IMR-90 (cell line): ENCODE measurements at regions not wholly inside any gene's neighbourhood (a gene's known extent, or its start where the extent isn't known, plus 50 kb on each side); places are given as distances from the start of the nearest gene placed in this dataset.

Experiments
- ATAC-seq: fragments of 200-7000 bp; cut with Tn5 transposase; 2 replicates; pipeline ENCODE4 v1.9.1; 2020; ENCODE audit warnings: low read depth, mild to moderate bottlenecking, moderate library complexity
- BruUV-seq: library from RNA; stranded (reverse); fragments of 400-500 nt; replicated peaks from 2 replicates; lab custom pipeline; 2021; lab: Mats Ljungman, UMichigan
- CTCF ChIA-PET: fragments of 300-600 bp; formaldehyde crosslinking; extraction: SDS; loops from one replicate; lab custom pipeline; 2021; ENCODE audit warnings: antibody characterized with exemption; lab: Yijun Ruan, JAX
- POLR2A ChIA-PET: fragments of 300-600 bp; sonication (Branson Sonifier 250); formaldehyde crosslinking; loops from one replicate; lab custom pipeline; 2022; ENCODE audit warnings: antibody characterized with exemption; ENCODE audit not compliant: unreplicated experiment; lab: Charles Lee
- DNase-seq: peaks from one replicate; pipeline ENCODE4 v3.0.0; 2013
- H2AFZ ChIP-seq: replicated peaks from 2 replicates; pipeline ENCODE3; 2013; ENCODE audit warnings: low read length, mild to moderate bottlenecking; ENCODE audit not compliant: poor library complexity
- H2AK5ac ChIP-seq: 2 replicates; pipeline ENCODE4 v1.6.1; 2013; ENCODE audit warnings: low read depth, low read length, inconsistent platforms
- H2AK9ac ChIP-seq: replicated peaks from 2 replicates; pipeline ENCODE3; 2013; ENCODE audit warnings: mild to moderate bottlenecking, low read depth, low read length, moderate library complexity; ENCODE audit not compliant: poor library complexity
- H2BK120ac ChIP-seq: 2 replicates; pipeline ENCODE4 v1.6.1; 2013; ENCODE audit warnings: low read depth, low read length, inconsistent platforms
- H2BK15ac ChIP-seq: 3 replicates; pipeline ENCODE4 v1.6.1; 2013; ENCODE audit warnings: low read depth, low read length, inconsistent platforms
- H2BK20ac ChIP-seq: 2 replicates; pipeline ENCODE4 v1.6.1; 2013; ENCODE audit warnings: low read depth, mild to moderate bottlenecking, inconsistent platforms, low read length, moderate library complexity
- H2BK5ac ChIP-seq: 2 replicates; pipeline ENCODE4 v1.6.1; 2013; ENCODE audit warnings: mild to moderate bottlenecking, low read depth, low read length, inconsistent platforms; ENCODE audit not compliant: poor library complexity, severe bottlenecking
- H3K14ac ChIP-seq: replicated peaks from 2 replicates; pipeline ENCODE4 v1.6.1; 2013; ENCODE audit warnings: low read depth, low read length, inconsistent platforms
- H3K18ac ChIP-seq: 2 replicates; pipeline ENCODE4 v1.6.1; 2013; ENCODE audit warnings: low read depth, low read length, control low read depth
- H3K23ac ChIP-seq: 2 replicates; pipeline ENCODE4 v1.6.1; 2013; ENCODE audit warnings: low read depth, low read length, inconsistent platforms
- H3K27ac ChIP-seq: 2 replicates; pipeline ENCODE4 v1.5.1; 2013; ENCODE audit warnings: mild to moderate bottlenecking, control low read depth, low read length; ENCODE audit not compliant: insufficient read depth
- H3K27me3 ChIP-seq: 2 replicates; pipeline ENCODE4 v1.6.1; 2013; ENCODE audit warnings: low read length; ENCODE audit not compliant: control insufficient read depth, insufficient read depth
- H3K36me3 ChIP-seq: 2 replicates; pipeline ENCODE4 v1.6.1; 2013; ENCODE audit warnings: low read length, mixed read lengths; ENCODE audit not compliant: control insufficient read depth, insufficient read depth
- H3K4ac ChIP-seq: 2 replicates; pipeline ENCODE4 v1.6.1; 2013; ENCODE audit warnings: low read depth, low read length, inconsistent platforms
- H3K4me1 ChIP-seq: 2 replicates; pipeline ENCODE4 v1.6.1; 2013; ENCODE audit warnings: low read length, mixed read lengths; ENCODE audit not compliant: control insufficient read depth, insufficient read depth
- H3K4me2 ChIP-seq: 2 replicates; pipeline ENCODE4 v1.6.1; 2013; ENCODE audit warnings: low read depth, mild to moderate bottlenecking, control low read depth, low read length, moderate library complexity
- H3K4me3 ChIP-seq: 2 replicates; pipeline ENCODE4 v1.5.1; 2013; ENCODE audit warnings: low read depth, mild to moderate bottlenecking, control low read depth, low read length, moderate library complexity; ENCODE audit not compliant: insufficient read depth
- H3K56ac ChIP-seq: 2 replicates; pipeline ENCODE4 v1.6.1; 2013; ENCODE audit warnings: low read length, inconsistent platforms; ENCODE audit not compliant: insufficient read depth; ENCODE audit errors: extremely low read depth
- H3K79me1 ChIP-seq, 2 experiments: 2 replicates each; pipeline ENCODE4 v1.6.1; 2013; ENCODE audit warnings: low read length in 2 of 2, inconsistent platforms in 1 of 2, low read depth in 1 of 2
- H3K9ac ChIP-seq: 2 replicates; pipeline ENCODE4 v1.6.1; 2013; ENCODE audit warnings: low read depth, low read length, control low read depth
- H3K9me1 ChIP-seq: 2 replicates; pipeline ENCODE4 v1.6.1; 2013; ENCODE audit warnings: low read length, inconsistent platforms; ENCODE audit not compliant: insufficient read depth
- H3K9me3 ChIP-seq: 2 replicates; pipeline ENCODE4 v1.6.1; 2013; ENCODE audit warnings: low read length; ENCODE audit not compliant: control insufficient read depth, insufficient read depth
- H4K20me1 ChIP-seq: 2 replicates; pipeline ENCODE4 v1.6.1; 2013; ENCODE audit warnings: low read length, inconsistent platforms; ENCODE audit not compliant: insufficient read depth
- H4K5ac ChIP-seq: 2 replicates; pipeline ENCODE4 v1.6.1; 2013; ENCODE audit warnings: mild to moderate bottlenecking, low read depth, low read length, control low read depth
- H4K8ac ChIP-seq, 2 experiments: 2 replicates each; pipeline ENCODE4 v1.6.1; 2013; ENCODE audit warnings: low read depth in 2 of 2, low read length in 2 of 2, control low read depth in 1 of 2, inconsistent platforms in 1 of 2
- H4K91ac ChIP-seq: 2 replicates; pipeline ENCODE4 v1.6.1; 2013; ENCODE audit warnings: low read depth, low read length, inconsistent platforms; ENCODE audit not compliant: insufficient read depth
- CEBPB ChIP-seq: IDR thresholded peaks from 2 replicates; pipeline ENCODE4 v1.6.1; 2012; ENCODE audit warnings: low read depth, low read length, improper control_type of control experiment
- CHD1 ChIP-seq: IDR thresholded peaks from 2 replicates; pipeline ENCODE4 v1.6.1; 2012; ENCODE audit warnings: low read depth, low read length, improper control_type of control experiment
- FOS ChIP-seq: fragments of 150-350 bp; IDR thresholded peaks from 2 replicates; pipeline ENCODE4 v1.6.1; 2016; ENCODE audit warnings: low read depth, low read length
- MAFK ChIP-seq: IDR thresholded peaks from 2 replicates; pipeline ENCODE4 v1.6.1; 2012; ENCODE audit warnings: low read depth, low read length, improper control_type of control experiment
- MAZ ChIP-seq: IDR thresholded peaks from 2 replicates; pipeline ENCODE4 v1.6.1; 2012; ENCODE audit warnings: low read depth, mild to moderate bottlenecking, low read length, improper control_type of control experiment, moderate library complexity, borderline replicate concordance
- NFE2L2 ChIP-seq: fragments of 150-350 bp; IDR thresholded peaks from 2 replicates; pipeline ENCODE4 v1.6.1; 2016; ENCODE audit warnings: low read depth, mild to moderate bottlenecking, low read length
- RAD21 ChIP-seq: IDR thresholded peaks from 2 replicates; pipeline ENCODE4 v1.6.1; 2012; ENCODE audit warnings: low read length, improper control_type of control experiment
- RCOR1 ChIP-seq: IDR thresholded peaks from 2 replicates; pipeline ENCODE4 v1.6.1; 2012; ENCODE audit warnings: mild to moderate bottlenecking, low read length, improper control_type of control experiment; ENCODE audit not compliant: insufficient replicate concordance
- RFX5 ChIP-seq: IDR thresholded peaks from 2 replicates; pipeline ENCODE4 v1.8.0; 2012; ENCODE audit warnings: low read depth, mild to moderate bottlenecking, low read length, moderate library complexity
- SMC3 ChIP-seq: fragments of 150-350 bp; IDR thresholded peaks from 2 replicates; pipeline ENCODE4 v1.6.1; 2016; ENCODE audit warnings: low read depth, mild to moderate bottlenecking, antibody characterized with exemption, low read length, moderate library complexity
- WGBS, 2 experiments: methylation state at CpG; one replicate each; pipeline versions ENCODE4 v1.1.5 to v1.1.7; 2013; ENCODE audit warnings: missing lambda C conversion rate in 2 of 2; ENCODE audit not compliant: insufficient read length in 1 of 2; ENCODE audit errors: extremely low coverage in 2 of 2; 5-methylcytosine and 5-hydroxymethylcytosine counted together
- dilution Hi-C: fragments of 300-500 bp; cut with HindIII; formaldehyde crosslinking; loops from one replicate; pipeline ENCODE4 v1.14.3; 2018; ENCODE audit warnings: low sequenced_read_pairs; ENCODE audit not compliant: unreplicated experiment
- in situ Hi-C: fragments of 300-500 bp; cut with MboI; formaldehyde crosslinking; loops from 3 replicates; pipeline ENCODE4 v1.14.3; 2019; ENCODE audit warnings: low sequenced_read_pairs, inconsistent platforms, mixed read lengths
- intact Hi-C: fragments of 100-400 bp; cut with micrococcal nuclease; formaldehyde crosslinking; loops from 2 replicates; pipeline ENCODE4 v1.10.0; 2022
- TF ChIP-seq, protein P1 (sequence below): fragments of 150-350 bp; IDR thresholded peaks from 2 replicates; pipeline ENCODE4 v1.6.1; 2017; ENCODE audit warnings: mild to moderate bottlenecking, antibody characterized with exemption, low read length, low read depth
- TF ChIP-seq, protein P2 (sequence below): conservative IDR thresholded peaks from 2 replicates; pipeline ENCODE4 v1.5.1; 2012; ENCODE audit warnings: mild to moderate bottlenecking, low read depth, low read length, improper control_type of control experiment

DNA sequence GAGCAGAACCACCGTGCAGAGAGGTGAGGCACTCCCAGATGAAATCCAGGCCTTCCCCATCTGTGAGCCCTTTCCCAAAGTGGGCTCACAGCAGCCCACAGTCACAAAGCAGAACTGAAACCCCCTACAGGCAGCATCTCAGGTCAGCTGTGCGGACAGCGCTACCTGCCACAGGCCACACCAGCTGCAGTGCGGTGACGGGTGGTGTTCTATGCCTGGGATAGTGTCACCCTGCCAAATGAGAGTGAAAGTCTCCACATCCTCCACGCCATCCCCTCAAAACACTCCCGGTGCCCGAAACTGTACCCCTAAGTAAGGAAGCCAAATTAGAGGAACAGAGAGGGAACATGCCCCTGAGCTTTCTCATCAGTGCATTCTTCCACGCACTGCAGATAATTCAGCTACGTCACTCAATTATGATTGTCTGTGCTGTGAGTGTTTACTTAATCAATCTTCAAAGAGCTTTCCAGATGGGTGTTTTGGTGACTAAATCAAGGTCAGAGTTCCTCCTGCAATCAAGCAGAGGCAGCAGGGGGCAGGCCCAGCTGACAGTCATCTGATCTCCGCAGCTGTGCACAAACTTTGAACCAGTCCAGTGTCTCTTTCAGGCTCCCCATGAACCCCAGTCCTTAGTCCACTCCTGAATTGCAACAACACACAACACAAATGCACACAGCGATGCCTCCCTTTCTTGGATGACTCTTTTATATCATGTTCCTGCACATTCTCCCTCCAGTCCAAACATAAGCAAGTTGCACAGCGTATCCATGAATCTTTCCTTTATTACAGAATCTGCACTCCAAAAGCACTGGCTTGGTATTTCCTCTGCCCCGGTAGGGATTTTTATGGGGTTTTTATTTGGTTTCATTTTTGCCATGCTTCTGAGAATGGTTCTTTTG is 150.0 kb downstream of the TOMM20 start:
- Histone ChIP-seq H3K9ac (peak overlapping the region; percentile 39), H2AK5ac (peak overlapping the region; percentile 93), H3K27ac (peak overlapping the region; percentile 96), H3K9me1 (peaks cover 51% of the 10 kb centered on the region), H4K5ac (peak overlapping the region; percentile 93), H3K56ac (0 out of 2 replicates have a peak overlapping the region, but pooled peaks have one; percentile 6), H4K91ac (peak overlapping the region; percentile 97), H3K9me3 (no peaks in the 10 kb centered on the region), H3K4me2 (peak overlapping the region; percentile 68), H2BK20ac (peak overlapping the region; percentile 99), H3K4me3 (no peak overlapping the region), H3K23ac (peak overlapping the region; percentile 82), H3K79me1 (peaks cover 0 to 20% of the 10 kb centered on the region in 2 experiments; a peak in 2 of 4 replicates), H4K20me1 (no peaks in the 10 kb centered on the region), H3K14ac (peak overlapping the region; percentile 72), H3K27me3 (no peaks in the 10 kb centered on the region), H2BK5ac (peak overlapping the region; percentile 97), H3K4ac (peak overlapping the region; percentile 97), H4K8ac (peak overlapping the region; percentile 69 to 97), H3K36me3 (no peaks in the 10 kb centered on the region), H2BK120ac (peak overlapping the region; percentile 99), H2AFZ (peak overlapping the region; percentile 60), H3K4me1 (peaks cover 53% of the 10 kb centered on the region), H2BK15ac (peak overlapping the region; percentile 79; the same call in 2 of the 3 replicates), H3K18ac (peak overlapping the region; percentile 91), H2AK9ac (peak overlapping the region; percentile 81)
- DNase-seq (peak; percentile 93), ATAC-seq (peak; percentile 24)
- ChIA-PET CTCF (interaction anchor here (1.2 kb wide), 1 partner anchor 271 kb away, joined by 3 read pairs; no protein-coding TSS in a partner anchor), POLR2A (interaction anchor here (0.9 kb wide), 1 partner anchor 254 kb away, joined by 3 read pairs; no protein-coding TSS in a partner anchor)
- dilution Hi-C loops (no loop called here), in situ Hi-C loops (loop anchor here (5.0 to 10.0 kb wide), 2 partner anchors 254 to 481 kb away; no protein-coding TSS in a partner anchor), intact Hi-C loops (no loop called here)
- 50% methylated on average over 4 of the region's 14 CpGs; no CpG with 5 or more reads in 1 of the 2 experiments for WGBS, 2 experiments
- BruUV-seq: no TSS peak
- TF ChIP-seq RAD21 (peak; percentile 40), CHD1 (no peak), CEBPB (peak; percentile 55; the same call in 1 of the 2 replicates), SMC3 (peak; percentile 26; the same call in 1 of the 2 replicates), MAFK (no peak), FOS (peak; percentile 77), RFX5 (no peak), RCOR1 (no peak), NFE2L2 (0 out of 2 replicates have a peak, but pooled peaks have one; percentile 14), MAZ (peak; percentile 7; the same call in 1 of the 2 replicates)
- TF ChIP-seq, protein P1, sequence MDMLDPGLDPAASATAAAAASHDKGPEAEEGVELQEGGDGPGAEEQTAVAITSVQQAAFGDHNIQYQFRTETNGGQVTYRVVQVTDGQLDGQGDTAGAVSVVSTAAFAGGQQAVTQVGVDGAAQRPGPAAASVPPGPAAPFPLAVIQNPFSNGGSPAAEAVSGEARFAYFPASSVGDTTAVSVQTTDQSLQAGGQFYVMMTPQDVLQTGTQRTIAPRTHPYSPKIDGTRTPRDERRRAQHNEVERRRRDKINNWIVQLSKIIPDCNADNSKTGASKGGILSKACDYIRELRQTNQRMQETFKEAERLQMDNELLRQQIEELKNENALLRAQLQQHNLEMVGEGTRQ: peak; percentile 71
- TF ChIP-seq, protein P2, sequence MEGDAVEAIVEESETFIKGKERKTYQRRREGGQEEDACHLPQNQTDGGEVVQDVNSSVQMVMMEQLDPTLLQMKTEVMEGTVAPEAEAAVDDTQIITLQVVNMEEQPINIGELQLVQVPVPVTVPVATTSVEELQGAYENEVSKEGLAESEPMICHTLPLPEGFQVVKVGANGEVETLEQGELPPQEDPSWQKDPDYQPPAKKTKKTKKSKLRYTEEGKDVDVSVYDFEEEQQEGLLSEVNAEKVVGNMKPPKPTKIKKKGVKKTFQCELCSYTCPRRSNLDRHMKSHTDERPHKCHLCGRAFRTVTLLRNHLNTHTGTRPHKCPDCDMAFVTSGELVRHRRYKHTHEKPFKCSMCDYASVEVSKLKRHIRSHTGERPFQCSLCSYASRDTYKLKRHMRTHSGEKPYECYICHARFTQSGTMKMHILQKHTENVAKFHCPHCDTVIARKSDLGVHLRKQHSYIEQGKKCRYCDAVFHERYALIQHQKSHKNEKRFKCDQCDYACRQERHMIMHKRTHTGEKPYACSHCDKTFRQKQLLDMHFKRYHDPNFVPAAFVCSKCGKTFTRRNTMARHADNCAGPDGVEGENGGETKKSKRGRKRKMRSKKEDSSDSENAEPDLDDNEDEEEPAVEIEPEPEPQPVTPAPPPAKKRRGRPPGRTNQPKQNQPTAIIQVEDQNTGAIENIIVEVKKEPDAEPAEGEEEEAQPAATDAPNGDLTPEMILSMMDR: peak; percentile 19; the same call in 1 of the 2 replicates
